ENCODE measurements at regions not wholly inside any gene's neighbourhood (a gene's known extent, or its start where the extent isn't known, plus 50 kb on each side); places are given as distances from the start of the nearest gene placed in this dataset.
A peak's percentile ranks its signal among the peaks of the same experiment; 100 is the strongest.

GRCh38 chr6:90403489-90404381 is 107.1 kb upstream of the BACH2 start:
- CTCF ChIA-PET = interaction anchor here (0.9 to 3.3 kb wide), 7 partner anchors 11 to 108 kb away, joined by 3 to 19 read pairs (median 3); no protein-coding TSS in a partner anchor
- 67% methylated on average over 18 of the region's 18 CpGs for WGBS (ENCODE audit: low lambda C conversion rate)

More at GRCh38 chr6:90403489-90404381, 107.1 kb upstream of the BACH2 start:
- Histone ChIP-seq H3F3A (replicated peaks; ENCODE audit: insufficient read depth) (no peaks in the 10 kb centered on the region), H3K9ac (no peak overlapping the region), H3K27ac (ENCODE audit: low read depth in 2 of 2, low read length in 1 of 2) (peak overlapping the region in 1 of 2 experiments; percentile 43; a peak in 1 of 4 replicates), H4K20me1 (ENCODE audit: insufficient read depth) (no peaks in the 10 kb centered on the region), H3K9me2 (no peaks in the 10 kb centered on the region), H2AFZ (ENCODE audit: low read depth) (no peak overlapping the region), H3K4me1 (ENCODE audit: control insufficient read depth in 1 of 2, insufficient read depth in 2 of 2, low read depth in 1 of 2, low read length in 1 of 2) (peaks cover 0 to 11% of the 10 kb centered on the region in 2 experiments; a peak in 2 of 4 replicates), H3K79me2 (ENCODE audit: insufficient read depth) (no peaks in the 10 kb centered on the region), H3K36me3 (replicated peaks in 1 of 2; ENCODE audit: control insufficient read depth in 1 of 2, insufficient read depth in 2 of 2, low read length in 1 of 2) (no peaks in the 10 kb centered on the region), H3K4me3 (ENCODE audit: low read depth in 2 of 2, low read length in 1 of 2) (no peak overlapping the region), H3K27me3 (ENCODE audit: insufficient read depth) (no peaks in the 10 kb centered on the region), H3K4me2 (no peak overlapping the region), H3K9me3 (no peaks in the 10 kb centered on the region)
- POLR2A ChIA-PET = interaction anchor here (0.9 to 1.0 kb wide), 2 partner anchors 9 to 37 kb away, joined by 4 to 7 read pairs; no protein-coding TSS in a partner anchor
- DNase-seq = peak; percentile 73
- no peak for TF ChIP-seq TEAD4 (IDR thresholded peaks at IDR 0.05; ENCODE audit: borderline replicate concordance, insufficient read depth)
- TF ChIP-seq GATA2 (CRISPR knock-in tag; IDR thresholded peaks at IDR 0.05) = peak; percentile 66
- TF ChIP-seq RCOR1 (IDR thresholded peaks at IDR 0.05; ENCODE audit: low read length) = peak; percentile 63; the same call in 1 of the 2 replicates
- TF ChIP-seq REST (IDR thresholded peaks at IDR 0.05; ENCODE audit: low read depth, low read length) = no peak
- TF ChIP-seq MEF2A (IDR thresholded peaks at IDR 0.05; ENCODE audit: borderline replicate concordance, low read depth) = no peak
- no peak for TF ChIP-seq POLR2AphosphoS5 (IDR thresholded peaks at IDR 0.05; ENCODE audit: low read depth, low read length)
- TF ChIP-seq YY1 (IDR thresholded peaks at IDR 0.05; ENCODE audit: low read depth) = no peak
- no peak for TF ChIP-seq USF2 (IDR thresholded peaks at IDR 0.05; ENCODE audit: borderline replicate concordance, low read depth, low read length)
- TF ChIP-seq FOXJ3 (CRISPR knock-in tag; IDR thresholded peaks at IDR 0.05) = 0 out of 2 replicates have a peak, but pooled peaks have one; percentile 16
